ENCODE measurements at regions not wholly inside any gene's neighbourhood (a gene's known extent, or its start where the extent isn't known, plus 50 kb on each side); places are given as distances from the start of the nearest gene placed in this dataset.

DNA sequence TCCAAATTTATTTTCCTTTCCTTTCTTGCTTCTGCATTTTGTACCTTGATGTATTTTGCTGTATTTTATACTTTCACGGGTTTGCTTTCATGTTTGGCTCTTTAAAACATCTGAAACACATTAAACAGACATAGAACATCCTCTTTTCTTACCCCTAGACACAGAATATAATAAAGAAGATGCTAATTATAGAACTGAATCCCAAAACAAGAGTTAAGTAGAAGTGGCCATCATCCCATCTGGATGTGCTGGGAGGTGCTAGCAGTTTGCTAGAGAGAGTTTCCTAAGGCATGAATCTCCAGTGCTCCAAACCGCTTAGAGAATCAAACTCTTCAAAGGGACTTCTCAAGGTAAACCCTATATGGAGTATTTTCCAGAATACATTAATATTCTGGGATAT is 53.9 kb upstream of the GNG12 start:
- no peak for DNase-seq (ENCODE audit: low read depth in 1 of 2, low spot score in 1 of 2)
- no peak overlapping the region for H3K27ac ChIP-seq
- no peaks in the 10 kb centered on the region for H3K27me3 ChIP-seq
- no peak overlapping the region for H3K4me3 ChIP-seq
- H3K4me1 ChIP-seq (ENCODE audit: low read depth) = no peaks in the 10 kb centered on the region
- no peaks in the 10 kb centered on the region for H3K36me3 ChIP-seq
- no peak for TF ChIP-seq CTCF (IDR thresholded peaks at IDR 0.05; ENCODE audit: low read depth, low read length)
- no peaks in the 10 kb centered on the region for H3K9me3 ChIP-seq (ENCODE audit: low read depth)

DNA sequence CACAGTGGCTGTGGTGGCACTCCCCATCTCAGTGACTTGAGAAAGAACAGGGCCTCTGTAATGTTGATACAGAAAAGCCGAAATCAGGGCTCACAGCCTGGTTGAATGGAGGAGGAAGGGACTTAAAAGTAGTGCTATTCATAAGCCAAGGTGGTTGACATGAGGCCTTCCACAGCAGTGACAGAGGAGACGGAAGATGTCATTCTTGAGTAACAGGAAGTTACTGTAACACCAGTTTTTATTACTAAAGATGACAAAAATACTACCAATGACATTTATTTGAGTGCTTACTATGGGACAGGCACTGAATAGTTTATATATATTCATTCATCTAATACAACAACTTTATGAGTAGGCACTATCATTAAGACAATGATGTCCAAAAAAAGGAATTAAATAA is 52.8 kb upstream of the GNG12 start:
- no peak for DNase-seq (ENCODE audit: low read depth in 1 of 2, low spot score in 1 of 2)
- Histone ChIP-seq H3K9me3 (ENCODE audit: low read depth) (no peaks in the 10 kb centered on the region), H3K4me1 (ENCODE audit: low read depth) (no peaks in the 10 kb centered on the region), H3K4me3 (no peak overlapping the region), H3K27me3 (no peaks in the 10 kb centered on the region), H3K36me3 (no peaks in the 10 kb centered on the region), H3K27ac (no peak overlapping the region)
- TF ChIP-seq CTCF (IDR thresholded peaks at IDR 0.05; ENCODE audit: low read depth, low read length) = no peak

DNA sequence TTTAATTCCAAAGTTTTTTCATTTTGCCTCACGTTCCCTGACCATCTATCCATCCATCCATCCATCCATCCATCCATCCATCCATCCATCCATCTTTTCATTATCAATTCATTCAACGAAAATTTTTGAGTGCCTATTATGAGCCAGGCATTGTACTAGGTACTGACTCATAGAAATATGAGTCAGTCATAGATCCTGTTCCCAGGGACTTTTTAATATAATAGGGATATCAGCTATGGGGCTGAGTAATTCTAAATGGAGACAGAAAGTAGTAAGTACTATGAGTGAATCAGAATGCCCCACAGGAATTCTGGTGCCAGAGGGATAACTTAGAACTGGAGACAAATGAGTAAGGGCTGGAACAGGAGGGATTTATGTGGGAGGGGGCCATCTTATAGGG is 49.8 kb upstream of the GNG12 start:
- Histone ChIP-seq H3K27ac (no peak overlapping the region), H3K4me1 (ENCODE audit: low read depth) (no peaks in the 10 kb centered on the region), H3K27me3 (no peaks in the 10 kb centered on the region), H3K4me3 (no peak overlapping the region), H3K9me3 (ENCODE audit: low read depth) (no peaks in the 10 kb centered on the region), H3K36me3 (no peaks in the 10 kb centered on the region)
- DNase-seq (ENCODE audit: low read depth in 1 of 2, low spot score in 1 of 2) = peak in 1 of 2 donors; percentile 56
- no peak for TF ChIP-seq CTCF (IDR thresholded peaks at IDR 0.05; ENCODE audit: low read depth, low read length)

Measured in cardiac muscle cell (in vitro differentiated cells and primary cell).